Ovary (tissue), 7 donors: ENCODE measurements at regions not wholly inside any gene's neighbourhood (a gene's known extent, or its start where the extent isn't known, plus 50 kb on each side); places are given as distances from the start of the nearest gene placed in this dataset.

Experiments
- DNase-seq, 5 donors: peaks; one replicate each; pipeline ENCODE4 v3.0.0-alpha.2; 2019 to 2020
- H3K27ac ChIP-seq, 2 donors: fragments of 200-600 bp; one replicate each; pipeline versions ENCODE4 v1.5.1 to v1.8.0; 2019 to 2022
- H3K27me3 ChIP-seq: fragments of 200-600 bp; one replicate; pipeline ENCODE4 v1.8.0; 2022
- H3K36me3 ChIP-seq: fragments of 200-600 bp; sonication (generic); one replicate; pipeline ENCODE4 v1.5.1; 2019
- H3K4me1 ChIP-seq: one replicate; pipeline ENCODE4 v1.8.1; 2013; ENCODE audit warnings: mild to moderate bottlenecking, moderate library complexity; ENCODE audit not compliant: insufficient read depth
- H3K4me3 ChIP-seq: fragments of 200-600 bp; sonication (generic); one replicate; pipeline ENCODE4 v1.5.1; 2017
- H3K9me3 ChIP-seq, 2 donors: fragments of 200-600 bp in 1 of 2; sonication (generic) in 1 of 2; one replicate each; pipeline versions ENCODE4 v1.5.1 to v1.8.1; 2013 to 2019; ENCODE audit warnings: mild to moderate bottlenecking in 1 of 2, moderate library complexity in 1 of 2
- EP300 ChIP-seq: sonication (generic); formaldehyde crosslinking; IDR thresholded peaks from one replicate; pipeline ENCODE4 v1.6.1; 2017; ENCODE audit warnings: antibody characterized with exemption
- POLR2A ChIP-seq: fragments of 450-650 bp; IDR thresholded peaks from one replicate; pipeline ENCODE4 v1.6.1; 2017; ENCODE audit warnings: antibody characterized with exemption, mild to moderate bottlenecking, moderate library complexity
- WGBS, 3 donors: extraction: QIAGEN DNeasy Blood & Tissue Kit in 1 of 3; methylation state at CpG; one replicate each; pipeline versions ENCODE4 v1.1.5 to v1.1.7; 2013 to 2017; 5-methylcytosine and 5-hydroxymethylcytosine counted together
- intact Hi-C, 4 donors: fragments of 100-400 bp; cut with DNase I; formaldehyde crosslinking; loops; one replicate each; pipeline versions ENCODE4 v1.11.0 to v1.15.1; 2022 to 2023
- TF ChIP-seq, protein P1 (sequence below), 3 donors: fragments of 450-650 bp in 2 of 3; fragments of 200-600 bp in 1 of 3; IDR thresholded peaks; one replicate each; pipeline versions ENCODE4 v1.5.1 to v1.8.0; 2016 to 2022; ENCODE audit warnings: antibody characterized with exemption in 3 of 3, mild to moderate bottlenecking in 1 of 3
- donor health status: DM: no; HTN: no; CAD: no; lungs with moderate emphysema.
- donor health status: DM: no; HTN: no; CAD: no.
- donor health status: Bipolar disorder and iron deficiency.
- donor health status: DM: no; HTN: no; CAD: no.
- donor health status: DM: yes; HTN: yes; CAD: no.

DNA sequence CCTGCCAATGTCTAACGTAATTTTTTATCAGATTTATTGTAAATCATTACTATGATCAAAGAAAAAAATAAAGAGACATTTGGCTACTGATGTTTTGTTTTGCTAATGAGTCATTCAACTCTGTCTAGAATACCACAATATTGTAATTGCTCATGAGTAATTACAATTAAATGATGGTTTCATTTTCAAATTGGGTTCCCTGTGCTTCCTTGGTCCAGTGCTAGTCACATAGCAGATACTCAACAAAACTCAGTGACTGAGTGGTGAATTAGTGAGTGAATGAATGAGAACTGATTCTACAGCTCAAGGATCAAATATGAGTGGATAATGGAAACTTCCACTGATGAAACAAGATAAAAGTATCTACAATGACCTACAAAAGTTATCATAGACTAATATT, 304.7 kb downstream of the POU4F1 start:
- Histone ChIP-seq H3K27me3 (no peaks in the 10 kb centered on the region), H3K4me3 (no peak overlapping the region), H3K4me1 (no peaks in the 10 kb centered on the region), H3K36me3 (no peaks in the 10 kb centered on the region), H3K27ac (no peak overlapping the region), H3K9me3 (no peaks in the 10 kb centered on the region)
- DNase-seq: no peak
- TF ChIP-seq POLR2A: no peak
- TF ChIP-seq EP300: no peak
- TF ChIP-seq, protein P1, sequence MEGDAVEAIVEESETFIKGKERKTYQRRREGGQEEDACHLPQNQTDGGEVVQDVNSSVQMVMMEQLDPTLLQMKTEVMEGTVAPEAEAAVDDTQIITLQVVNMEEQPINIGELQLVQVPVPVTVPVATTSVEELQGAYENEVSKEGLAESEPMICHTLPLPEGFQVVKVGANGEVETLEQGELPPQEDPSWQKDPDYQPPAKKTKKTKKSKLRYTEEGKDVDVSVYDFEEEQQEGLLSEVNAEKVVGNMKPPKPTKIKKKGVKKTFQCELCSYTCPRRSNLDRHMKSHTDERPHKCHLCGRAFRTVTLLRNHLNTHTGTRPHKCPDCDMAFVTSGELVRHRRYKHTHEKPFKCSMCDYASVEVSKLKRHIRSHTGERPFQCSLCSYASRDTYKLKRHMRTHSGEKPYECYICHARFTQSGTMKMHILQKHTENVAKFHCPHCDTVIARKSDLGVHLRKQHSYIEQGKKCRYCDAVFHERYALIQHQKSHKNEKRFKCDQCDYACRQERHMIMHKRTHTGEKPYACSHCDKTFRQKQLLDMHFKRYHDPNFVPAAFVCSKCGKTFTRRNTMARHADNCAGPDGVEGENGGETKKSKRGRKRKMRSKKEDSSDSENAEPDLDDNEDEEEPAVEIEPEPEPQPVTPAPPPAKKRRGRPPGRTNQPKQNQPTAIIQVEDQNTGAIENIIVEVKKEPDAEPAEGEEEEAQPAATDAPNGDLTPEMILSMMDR (IDR thresholded peaks at IDR 0.05): no peak
- intact Hi-C loops: no loop called here
- 28 to 36% (median 31%) methylated on average over 1 of the region's 1 CpG for WGBS, 3 donors

DNA sequence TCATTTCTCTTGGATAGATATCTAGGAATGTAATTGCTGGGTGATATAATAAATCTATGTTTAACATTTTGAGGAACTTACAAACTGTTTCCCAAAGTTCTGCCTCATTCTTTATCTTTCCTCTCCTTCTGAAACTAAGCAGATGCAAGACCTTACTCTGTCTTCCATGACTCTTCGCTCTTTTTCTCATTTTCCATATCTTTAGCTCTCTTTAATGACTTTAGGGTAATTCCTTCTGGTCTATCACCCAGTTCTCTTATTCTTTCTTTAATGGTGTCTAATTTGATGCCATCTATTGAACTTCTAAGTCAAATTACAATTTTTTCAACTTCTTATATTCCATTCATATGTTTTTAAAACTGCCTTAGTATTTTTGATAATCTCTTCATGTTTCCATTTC, 316.6 kb downstream of the POU4F1 start:
- intact Hi-C loops: no loop called here
- no peak for TF ChIP-seq EP300
- no peak for TF ChIP-seq POLR2A
- TF ChIP-seq, protein P1 (IDR thresholded peaks at IDR 0.05): no peak

DNA sequence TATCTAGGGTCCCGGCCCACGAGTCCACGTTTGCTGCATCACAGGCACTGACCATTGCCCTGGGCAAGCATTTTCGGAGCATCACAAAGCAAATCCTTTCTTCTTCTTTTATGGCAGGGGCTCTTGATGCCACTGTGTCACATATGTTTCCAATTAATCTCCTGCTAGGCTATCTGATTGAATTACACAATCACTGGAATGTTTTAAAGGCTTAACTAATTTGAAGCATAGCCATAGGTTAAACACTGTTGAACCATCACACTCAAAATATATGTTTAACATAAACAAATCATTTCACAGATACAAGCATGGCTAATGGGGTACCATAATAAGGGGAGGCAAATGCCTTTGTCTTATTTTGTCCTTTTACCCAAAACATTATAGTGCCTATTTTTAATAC, 338.3 kb downstream of the POU4F1 start:
- Histone ChIP-seq H3K4me1 (no peaks in the 10 kb centered on the region), H3K36me3 (no peaks in the 10 kb centered on the region), H3K27ac (no peak overlapping the region), H3K9me3 (no peaks in the 10 kb centered on the region), H3K4me3 (no peak overlapping the region), H3K27me3 (no peaks in the 10 kb centered on the region)
- TF ChIP-seq EP300 (no peak), POLR2A (no peak)
- TF ChIP-seq, protein P1 (IDR thresholded peaks at IDR 0.05): no peak
- intact Hi-C loops: no loop called here
- no peak for DNase-seq
- 56 to 74% (median 69%) methylated on average over 4 of the region's 4 CpGs for WGBS, 3 donors

More for the DNA sequence above, 316.6 kb downstream of the POU4F1 start:
- no peak for DNase-seq
- H3K36me3 ChIP-seq: no peaks in the 10 kb centered on the region
- no peak overlapping the region for H3K4me3 ChIP-seq
- no peaks in the 10 kb centered on the region for H3K9me3 ChIP-seq
- no peak overlapping the region for H3K27ac ChIP-seq
- H3K4me1 ChIP-seq: no peaks in the 10 kb centered on the region
- WGBS, 3 donors: 51 to 53% (median 52%) methylated on average over 1 of the region's 1 CpG
- peaks cover 4% of the 10 kb centered on the region for H3K27me3 ChIP-seq

DNA sequence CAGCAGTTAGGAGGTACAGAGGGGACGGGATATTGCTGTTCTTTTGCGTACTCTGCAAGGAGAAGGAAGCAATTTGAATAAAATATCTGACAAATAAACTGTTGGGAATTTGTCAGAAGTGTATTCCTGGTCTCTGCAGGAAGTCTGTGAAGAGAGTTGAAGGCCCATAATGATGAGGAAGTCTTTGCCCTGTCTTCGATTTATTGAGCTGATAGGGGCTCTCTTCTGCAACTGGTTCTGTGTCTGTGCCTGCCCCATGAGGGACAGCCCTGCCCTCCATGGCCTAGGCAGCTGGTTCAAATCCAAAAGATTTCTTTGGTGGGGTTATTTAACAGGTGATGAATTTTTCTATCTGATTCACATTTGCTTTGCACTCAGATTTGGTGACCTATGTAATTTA, 339.7 kb upstream of the EDNRB start:
- TF ChIP-seq, protein P1 (IDR thresholded peaks at IDR 0.05): no peak
- no peak for TF ChIP-seq EP300
- TF ChIP-seq POLR2A: no peak
- no peaks in the 10 kb centered on the region for H3K36me3 ChIP-seq
- no peaks in the 10 kb centered on the region for H3K9me3 ChIP-seq
- intact Hi-C loops: no loop called here
- no peak overlapping the region for H3K4me3 ChIP-seq
- H3K4me1 ChIP-seq: no peaks in the 10 kb centered on the region
- WGBS, 3 donors: 47 to 64% (median 57%) methylated on average over 3 of the region's 3 CpGs
- no peaks in the 10 kb centered on the region for H3K27me3 ChIP-seq
- no peak overlapping the region for H3K27ac ChIP-seq
- no peak for DNase-seq

DNA sequence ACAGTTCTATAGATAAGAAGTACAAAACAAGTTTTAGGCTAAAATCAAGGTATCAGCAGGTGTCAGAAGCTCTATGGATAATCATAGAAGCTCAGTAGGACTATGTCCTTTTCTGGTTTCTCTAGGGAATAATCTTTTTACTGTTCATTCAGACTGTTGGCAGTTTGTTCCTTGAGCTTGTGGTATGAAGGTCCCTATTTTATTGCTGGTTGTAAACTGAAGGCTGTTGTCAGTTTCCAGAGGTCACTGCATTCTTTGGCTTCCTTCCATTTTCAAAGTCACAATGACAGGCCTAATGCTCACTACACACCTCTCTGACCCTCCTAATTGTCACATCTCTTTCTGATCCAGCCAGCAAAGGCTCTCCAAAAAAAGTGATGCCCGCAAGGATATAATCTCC, 337.9 kb upstream of the EDNRB start:
- no peaks in the 10 kb centered on the region for H3K27me3 ChIP-seq
- TF ChIP-seq EP300 (no peak), POLR2A (no peak)
- TF ChIP-seq, protein P1 (IDR thresholded peaks at IDR 0.05): no peak
- no peaks in the 10 kb centered on the region for H3K36me3 ChIP-seq
- intact Hi-C loops: no loop called here
- H3K27ac ChIP-seq: no peak overlapping the region
- H3K9me3 ChIP-seq: no peaks in the 10 kb centered on the region
- H3K4me1 ChIP-seq: no peaks in the 10 kb centered on the region
- DNase-seq: no peak
- 51 to 73% (median 65%) methylated on average over 1 of the region's 1 CpG for WGBS, 3 donors
- no peak overlapping the region for H3K4me3 ChIP-seq
